Esophagus squamous epithelium (tissue), 5 donors: ENCODE measurements at regions not wholly inside any gene's neighbourhood (a gene's known extent, or its start where the extent isn't known, plus 50 kb on each side); places are given as distances from the start of the nearest gene placed in this dataset.

Experiments used
- DNase-seq: peaks from one replicate; lab custom pipeline; 2025; lab: John Stamatoyannopoulos, UW
- H3K27ac ChIP-seq, 4 donors: fragments of 200-600 bp; sonication (generic); one replicate each; pipeline ENCODE4 v1.5.1; 2016 to 2019; ENCODE audit warnings: mild to moderate bottlenecking in 1 of 4
- H3K27me3 ChIP-seq, 4 donors: fragments of 200-600 bp; sonication (generic); 1 replicate in 3 of 4; 2 replicates in 1 of 4; pipeline versions ENCODE4 v1.5.1 to v1.6.0; 2017 to 2021; ENCODE audit warnings: antibody characterized with exemption in 1 of 4
- H3K36me3 ChIP-seq, 3 donors: fragments of 200-600 bp; sonication (generic); one replicate each; pipeline ENCODE4 v1.5.1; 2016 to 2019
- H3K4me1 ChIP-seq, 3 donors: fragments of 200-600 bp; sonication (generic); one replicate each; pipeline ENCODE4 v1.5.1; 2017 to 2019
- H3K4me3 ChIP-seq, 4 donors: fragments of 200-600 bp; sonication (generic); 1 replicate in 3 of 4; 2 replicates in 1 of 4; pipeline ENCODE4 v1.5.1; 2016 to 2019; ENCODE audit warnings: mild to moderate bottlenecking in 2 of 4, moderate library complexity in 1 of 4
- H3K9me3 ChIP-seq, 3 donors: fragments of 200-600 bp; sonication (generic); one replicate each; pipeline ENCODE4 v1.5.1; 2016 to 2019
- CTCF ChIP-seq, 6 experiments: fragments of 450-650 bp in 4 of 6; fragments of 200-600 bp in 2 of 6; sonication (generic) in 2 of 6; IDR thresholded peaks; one replicate each; pipeline ENCODE4 v1.5.1; 2016 to 2019; ENCODE audit warnings: antibody characterized with exemption in 6 of 6, mild to moderate bottlenecking in 4 of 6, moderate library complexity in 4 of 6
- POLR2A ChIP-seq, 4 donors: fragments of 450-650 bp; IDR thresholded peaks; one replicate each; pipeline ENCODE4 v1.6.1; 2017; ENCODE audit warnings: antibody characterized with exemption in 4 of 4, mild to moderate bottlenecking in 4 of 4, moderate library complexity in 3 of 4
- WGBS, 2 donors: methylation state at CpG; one replicate each; pipeline ENCODE4 v1.1.5; 2018; 5-methylcytosine and 5-hydroxymethylcytosine counted together
- intact Hi-C: fragments of 100-400 bp; cut with DNase I; formaldehyde crosslinking; loops from one replicate; pipeline ENCODE4 v1.15.0; 2022
- donor health status: DM: yes; HTN: yes; CAD: no.

DNA sequence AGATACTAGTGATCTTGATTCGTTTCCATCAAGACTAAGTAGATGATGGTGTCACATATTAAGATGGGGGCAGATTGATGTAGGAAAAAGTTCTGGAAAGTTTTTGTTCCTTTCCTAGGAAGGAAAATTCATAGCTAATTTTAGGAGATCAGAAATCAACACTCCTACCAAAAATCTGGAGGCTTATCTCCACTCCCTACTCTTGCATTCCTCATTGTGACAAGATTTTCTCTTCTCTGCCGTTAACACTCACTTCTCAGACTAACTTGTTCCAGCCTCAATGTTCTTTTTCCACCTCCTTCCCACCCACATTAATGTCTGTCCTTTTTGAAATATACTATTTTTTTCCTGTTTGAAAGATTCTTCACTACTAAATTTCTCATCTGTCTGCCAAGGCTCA is 851.9 kb upstream of the GHITM start:
- WGBS, 2 donors, result 66 to 77% methylated on average over 2 of the region's 2 CpGs
- H3K9me3 ChIP-seq, result no peaks in the 10 kb centered on the region
- no peak for DNase-seq
- intact Hi-C loops, result no loop called here
- TF ChIP-seq POLR2A (IDR thresholded peaks at IDR 0.05), result no peak
- no peak for TF ChIP-seq CTCF (IDR thresholded peaks at IDR 0.05)
- H3K27ac ChIP-seq, result no peak overlapping the region
- H3K36me3 ChIP-seq, result no peaks in the 10 kb centered on the region
- no peaks in the 10 kb centered on the region for H3K27me3 ChIP-seq
- H3K4me3 ChIP-seq, result no peak overlapping the region
- H3K4me1 ChIP-seq, result no peaks in the 10 kb centered on the region

GRCh38 chr10:83289373-83289772 is 849.9 kb upstream of the GHITM start:
- no peaks in the 10 kb centered on the region for H3K27me3 ChIP-seq
- no peak for DNase-seq
- no peak overlapping the region for H3K27ac ChIP-seq
- no peaks in the 10 kb centered on the region for H3K36me3 ChIP-seq
- 9 to 15% methylated on average over 1 to 2 of the region's 2 CpGs for WGBS, 2 donors
- no peak for TF ChIP-seq CTCF (IDR thresholded peaks at IDR 0.05)
- no peak for TF ChIP-seq POLR2A (IDR thresholded peaks at IDR 0.05)
- intact Hi-C loops, result no loop called here
- H3K4me1 ChIP-seq, result no peaks in the 10 kb centered on the region
- no peaks in the 10 kb centered on the region for H3K9me3 ChIP-seq
- H3K4me3 ChIP-seq, result no peak overlapping the region

DNA sequence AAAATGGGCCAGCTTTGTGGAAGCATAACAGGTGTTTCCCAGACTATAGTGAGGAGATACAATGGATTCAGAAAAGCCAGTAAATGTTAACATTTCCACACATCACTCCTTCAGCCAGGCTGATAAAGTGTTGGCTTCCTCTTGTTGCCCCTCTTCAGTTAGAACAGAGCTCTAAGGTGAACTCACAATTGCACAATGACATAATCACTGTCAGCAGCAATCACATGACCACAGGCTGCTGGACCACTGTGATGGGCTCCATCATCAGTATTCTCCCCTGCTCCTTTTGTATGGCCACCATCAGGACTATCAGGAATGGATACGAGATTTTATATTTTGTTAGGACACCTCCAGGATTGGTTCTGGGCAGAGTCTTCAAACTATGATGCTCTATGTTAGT is 849.4 kb upstream of the GHITM start:
- TF ChIP-seq POLR2A (IDR thresholded peaks at IDR 0.05) (no peak), CTCF (IDR thresholded peaks at IDR 0.05) (no peak)
- Histone ChIP-seq H3K27ac (no peak overlapping the region), H3K27me3 (no peaks in the 10 kb centered on the region), H3K9me3 (no peaks in the 10 kb centered on the region), H3K4me1 (no peaks in the 10 kb centered on the region), H3K36me3 (no peaks in the 10 kb centered on the region), H3K4me3 (no peak overlapping the region)
- intact Hi-C loops, result no loop called here
- WGBS, 2 donors, result 88 to 100% methylated on average over 1 of the region's 1 CpG
- no peak for DNase-seq

GRCh38 chr10:83301732-83302131 is 837.6 kb upstream of the GHITM start:
- H3K27me3 ChIP-seq, result no peaks in the 10 kb centered on the region
- no peaks in the 10 kb centered on the region for H3K36me3 ChIP-seq
- no peak for TF ChIP-seq CTCF (IDR thresholded peaks at IDR 0.05)
- TF ChIP-seq POLR2A (IDR thresholded peaks at IDR 0.05), result no peak
- H3K4me1 ChIP-seq, result peaks cover 0 to 4% (median 0%) of the 10 kb centered on the region in 3 donors
- H3K27ac ChIP-seq, result no peak overlapping the region
- no peaks in the 10 kb centered on the region for H3K9me3 ChIP-seq
- H3K4me3 ChIP-seq, result no peak overlapping the region
- WGBS, 2 donors, result 37 to 48% methylated on average over 2 of the region's 2 CpGs
- intact Hi-C loops, result no loop called here
- DNase-seq, result no peak

- 78 to 85% methylated on average over 1 of the region's 1 CpG for WGBS, 2 donors
- DNase-seq, result no peak
These were observed 836.7 kb upstream of the GHITM start for GRCh38 chr10:83302623-83303022.

More at GRCh38 chr10:83302623-83303022, 836.7 kb upstream of the GHITM start:
- TF ChIP-seq CTCF (IDR thresholded peaks at IDR 0.05), result no peak
- no peak for TF ChIP-seq POLR2A (IDR thresholded peaks at IDR 0.05)
- H3K27ac ChIP-seq, result no peak overlapping the region
- H3K4me3 ChIP-seq, result no peak overlapping the region
- intact Hi-C loops, result no loop called here
- no peaks in the 10 kb centered on the region for H3K9me3 ChIP-seq
- no peaks in the 10 kb centered on the region for H3K36me3 ChIP-seq
- peaks cover 0 to 4% (median 0%) of the 10 kb centered on the region in 3 donors for H3K4me1 ChIP-seq
- H3K27me3 ChIP-seq, result no peaks in the 10 kb centered on the region
